Stimulated activated CD8-positive, alpha-beta memory T cell treated with anti-CD3 and anti-CD28 coated beads, Interleukin-15, amount 100 ng/mL, for 48 hours (primary cell): ENCODE measurements at regions not wholly inside any gene's neighbourhood (a gene's known extent, or its start where the extent isn't known, plus 50 kb on each side); places are given as distances from the start of the nearest gene placed in this dataset.
"Not testable (repeated sequence)": the region's sequence is repeated elsewhere in the genome, so short reads cannot be mapped to it uniquely, and the experiment has no call there.

Experiments
- DNase-seq, 2 donors: peaks; one replicate each; pipeline ENCODE4 v3.0.0-alpha.2; 2020; ENCODE audit warnings: low read depth in 2 of 2

GRCh38 chr18:47728921-47729320 is 201.5 kb downstream of the SMAD2 start:
- no peak for DNase-seq

DNA sequence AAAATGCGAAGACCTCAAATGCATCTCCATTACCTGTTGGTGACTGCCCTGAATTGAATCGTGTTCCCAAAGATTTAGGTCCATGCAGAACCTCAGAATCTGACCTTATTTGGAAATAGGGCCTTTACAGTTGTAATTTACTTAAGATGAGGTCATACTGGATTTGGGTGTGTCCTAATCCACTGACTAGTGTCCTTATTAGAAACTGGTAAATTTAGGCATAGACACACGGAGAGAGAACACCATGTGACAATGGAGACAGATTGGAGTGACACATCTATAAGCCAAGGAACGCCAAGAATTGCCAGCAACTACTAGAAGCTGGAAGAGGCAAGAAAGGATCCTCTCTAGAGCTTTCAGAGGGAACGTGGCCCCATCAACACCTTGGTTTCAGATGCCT is 203.1 kb downstream of the SMAD2 start:
- DNase-seq, result no peak

GRCh38 chr18:47726550-47726949 is 203.9 kb downstream of the SMAD2 start:
- no peak for DNase-seq

GRCh38 chr18:47725656-47726055 is 204.8 kb downstream of the SMAD2 start:
- no peak for DNase-seq

- no peak for DNase-seq
Observed at GRCh38 chr18:47724186-47724975, 206.1 kb downstream of the SMAD2 start.

GRCh38 chr18:47721876-47722275 is 208.6 kb downstream of the SMAD2 start:
- no peak for DNase-seq

DNA sequence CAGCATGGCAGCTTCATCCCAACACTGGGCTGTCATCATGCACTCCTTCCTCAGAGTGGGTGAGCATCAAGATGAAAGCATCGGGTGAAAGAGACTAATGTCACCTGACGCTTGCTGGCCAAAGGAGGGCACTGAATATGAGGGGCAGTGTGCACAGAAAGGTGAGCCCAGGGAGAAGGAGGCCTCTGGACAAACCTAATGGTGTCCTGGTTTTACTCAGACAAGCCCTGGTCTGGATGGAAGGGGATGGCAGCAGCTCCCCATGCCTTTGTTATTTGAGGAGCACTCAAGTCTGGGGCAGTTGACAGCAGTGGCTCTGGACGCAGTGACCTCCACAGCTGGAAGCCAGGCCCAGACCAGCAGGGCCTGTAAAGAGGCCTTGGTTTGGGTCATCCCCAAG is 209.7 kb downstream of the SMAD2 start:
- DNase-seq, result no peak

DNA sequence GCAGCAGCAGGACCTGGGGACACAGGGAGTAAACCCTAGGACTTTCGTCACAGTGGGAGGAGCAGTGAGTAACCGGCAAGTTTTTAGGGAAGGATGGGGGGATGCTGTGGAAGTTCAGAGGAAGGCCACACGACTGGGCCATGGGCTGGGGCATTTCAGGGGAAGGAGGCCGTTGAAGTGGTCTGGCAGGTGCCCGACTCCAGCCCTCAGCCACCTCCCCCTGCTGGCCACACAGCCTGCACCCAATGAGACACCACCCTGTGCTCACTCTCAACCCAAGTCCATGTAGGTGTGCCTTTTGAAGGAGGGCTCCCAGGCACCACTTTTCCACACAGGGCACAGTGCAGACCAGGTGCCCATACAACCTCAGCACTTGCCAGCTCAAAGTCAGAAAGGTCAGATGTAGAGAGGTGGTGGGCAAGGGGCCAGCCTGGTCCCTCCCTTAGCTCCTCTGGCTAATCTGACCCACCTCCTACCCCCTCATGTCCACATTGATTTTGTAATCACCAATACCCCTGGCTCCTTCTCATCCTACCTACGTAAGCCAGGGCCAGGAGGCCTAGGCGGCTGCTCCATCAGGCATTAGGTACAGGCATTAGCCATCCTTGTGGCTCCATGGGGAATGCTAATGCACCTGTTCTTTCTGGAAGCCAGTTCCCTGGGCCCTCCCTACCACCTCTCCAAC is 211.2 kb downstream of the SMAD2 start:
- DNase-seq, result no peak

DNA sequence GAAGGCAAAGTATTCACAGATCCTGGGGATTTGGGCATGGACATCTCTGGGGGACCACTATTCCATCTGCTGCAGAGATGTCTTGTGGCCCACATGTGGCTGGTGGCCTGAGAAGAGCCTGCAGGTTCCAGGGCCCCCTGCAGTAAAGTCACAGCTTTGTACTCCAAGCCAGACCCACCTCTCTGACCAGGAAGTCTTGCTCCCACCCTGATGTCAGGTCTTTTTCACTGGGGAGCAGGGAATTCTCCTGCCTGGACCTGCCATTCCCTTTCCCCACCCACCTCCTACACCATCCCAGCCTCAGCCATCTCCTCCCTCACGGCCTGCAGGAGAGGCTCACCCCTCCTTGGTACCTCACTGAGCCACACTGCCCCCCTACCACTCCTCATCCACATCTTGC is 211.8 kb downstream of the SMAD2 start:
- DNase-seq, result no peak

GRCh38 chr18:47717257-47717656 is 213.2 kb downstream of the SMAD2 start:
- DNase-seq, result no peak

DNA sequence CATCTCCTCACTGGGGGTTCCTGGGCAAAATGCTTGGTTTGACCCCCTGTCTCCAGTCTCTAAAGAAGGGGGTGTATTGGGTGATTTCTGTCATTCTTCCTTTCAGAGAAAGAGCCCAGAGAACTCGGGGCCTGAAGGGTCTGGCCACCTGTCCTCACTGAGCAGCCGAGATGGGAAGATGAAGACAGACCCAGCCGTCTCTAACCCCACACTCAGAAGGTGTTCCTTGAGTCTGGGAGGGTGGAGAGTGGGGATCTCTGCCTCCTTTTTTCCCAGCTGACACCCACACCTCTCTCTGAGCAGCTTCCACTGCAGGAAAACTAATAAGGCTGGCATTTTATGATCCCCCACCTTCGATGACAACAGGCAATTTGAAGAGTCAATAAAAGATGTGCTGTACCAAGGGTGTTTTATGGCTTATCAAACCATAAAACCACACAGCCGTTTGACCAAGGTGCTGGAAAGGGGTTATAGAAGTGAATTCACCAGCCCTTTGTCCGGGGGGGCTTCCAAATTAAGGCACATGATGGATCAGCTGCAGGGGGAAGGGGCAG is 213.8 kb downstream of the SMAD2 start:
- DNase-seq, result no peak

DNA sequence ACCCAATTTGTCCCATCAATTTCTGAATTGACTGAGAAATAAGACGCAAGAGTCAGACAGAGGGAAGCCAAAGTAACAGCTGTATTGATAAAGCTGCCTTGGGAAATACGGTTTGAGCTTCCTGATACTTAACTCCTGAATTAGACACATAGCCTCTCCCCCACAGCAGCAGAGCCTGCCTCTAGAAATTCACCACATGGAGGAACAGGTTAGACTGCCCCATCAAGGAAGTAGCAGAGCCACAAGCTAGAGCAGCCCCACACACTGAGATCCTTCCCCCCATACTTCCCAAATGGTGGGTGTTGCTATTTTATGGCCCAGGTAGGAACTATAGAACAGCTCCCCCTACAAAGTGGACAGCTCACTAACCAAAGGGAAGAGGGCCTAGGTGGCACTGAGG is 220.0 kb downstream of the SMAD2 start:
- no peak for DNase-seq

- no peak for DNase-seq
Observed at GRCh38 chr18:47709556-47709955, 220.9 kb downstream of the SMAD2 start.

DNA sequence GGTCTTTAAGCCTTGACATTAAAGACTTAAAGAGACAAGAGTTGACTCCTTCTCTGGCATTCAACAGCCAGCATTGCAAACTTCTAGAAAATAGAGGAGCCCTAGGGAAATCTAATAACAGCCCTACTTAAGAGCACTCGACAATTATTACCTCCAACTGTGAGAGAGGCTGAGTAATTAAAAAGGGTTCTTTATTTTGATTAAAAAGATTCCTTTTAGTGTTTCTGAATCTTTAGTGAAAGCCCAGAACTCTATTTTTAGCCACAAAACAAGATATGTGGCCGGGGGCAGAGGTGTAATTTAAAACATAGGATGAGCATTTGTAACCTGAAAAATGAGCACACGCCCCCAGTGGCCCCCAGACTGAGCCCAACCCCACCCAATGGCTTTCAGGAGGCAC is 222.3 kb downstream of the SMAD2 start:
- no peak for DNase-seq

- DNase-seq, result no peak
Observed at GRCh38 chr18:47701134-47701533, 229.3 kb downstream of the SMAD2 start.

- no peak for DNase-seq
Observed at GRCh38 chr18:47696870-47697269, 233.6 kb downstream of the SMAD2 start.

DNA sequence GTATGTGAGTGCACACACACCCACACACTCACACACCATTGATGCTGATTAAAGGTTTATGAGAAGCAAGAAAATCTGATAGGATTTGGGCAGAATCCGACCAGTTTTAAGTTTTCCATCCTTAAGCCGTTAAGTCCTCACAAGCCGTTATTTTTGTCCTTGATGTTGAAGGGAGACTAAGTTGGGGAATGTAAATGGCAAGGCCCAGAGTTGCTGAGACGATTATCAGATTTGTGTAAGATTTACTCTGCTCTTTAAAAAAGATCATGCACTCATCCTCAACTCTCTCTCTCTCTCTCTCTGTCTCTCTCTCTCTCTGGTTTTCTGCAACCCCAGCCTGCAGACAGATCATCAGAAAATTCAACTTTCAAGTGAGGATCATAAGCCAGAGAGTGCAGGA is 238.8 kb downstream of the SMAD2 start:
- DNase-seq, result no peak

DNA sequence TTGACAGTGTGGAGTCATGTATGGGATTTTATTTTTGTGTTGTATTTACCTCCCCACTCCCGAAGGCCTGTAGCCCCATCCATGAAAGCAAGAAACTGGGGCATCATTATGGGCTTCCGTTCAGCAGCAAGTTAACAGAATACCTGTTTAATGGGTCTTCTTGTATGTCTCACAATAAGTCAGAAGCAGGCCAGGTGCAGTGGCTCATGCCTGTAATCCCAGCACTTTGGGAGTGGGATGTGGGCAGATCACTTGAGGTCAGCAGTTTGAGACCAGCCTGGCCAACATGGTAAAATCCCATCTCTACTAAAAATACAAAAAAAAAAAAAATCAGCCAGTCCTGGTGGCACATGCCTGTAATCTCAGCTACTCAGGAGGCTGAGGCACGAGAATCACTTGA is 239.7 kb downstream of the SMAD2 start:
- DNase-seq, result not testable (repeated sequence)

GRCh38 chr18:47689371-47689770 is 241.1 kb downstream of the SMAD2 start:
- no peak for DNase-seq

DNA sequence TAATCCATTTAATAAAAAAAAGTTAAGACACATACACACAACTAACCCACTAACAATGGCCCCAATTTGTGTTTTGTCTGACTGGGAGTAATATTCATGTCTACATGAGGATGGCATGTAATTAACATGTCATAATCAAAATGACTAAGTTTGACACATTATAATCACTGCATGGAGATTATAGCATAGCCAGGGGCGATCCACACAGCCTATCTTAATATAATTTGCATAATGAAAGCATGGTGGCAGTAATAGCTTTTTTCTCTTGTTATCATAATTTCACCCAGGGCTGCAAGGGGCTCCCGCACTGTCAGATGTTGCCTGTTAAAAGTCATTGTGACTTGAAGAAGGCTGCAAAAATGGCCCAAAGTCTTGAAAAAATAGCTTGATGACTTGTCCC is 243.7 kb downstream of the SMAD2 start:
- no peak for DNase-seq

DNA sequence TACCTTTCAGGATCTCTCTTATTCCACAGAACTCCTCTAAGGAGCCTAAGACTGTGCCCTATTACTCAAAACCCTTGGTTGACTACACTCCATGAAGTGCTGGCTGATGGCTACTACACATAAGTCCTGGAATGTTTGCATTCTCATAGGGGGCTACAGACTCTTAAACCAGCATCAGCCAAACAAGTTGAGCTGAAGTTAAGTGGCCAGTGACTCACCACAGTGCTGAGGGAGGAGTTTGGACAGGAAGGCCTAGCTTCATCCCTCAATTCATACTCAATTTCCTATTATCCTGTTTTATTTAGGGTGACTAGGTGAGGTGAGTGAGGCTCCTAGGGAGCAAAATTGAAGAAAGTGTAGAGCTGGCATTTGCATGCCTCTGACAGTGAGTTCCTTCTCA is 246.7 kb downstream of the SMAD2 start:
- no peak for DNase-seq

DNA sequence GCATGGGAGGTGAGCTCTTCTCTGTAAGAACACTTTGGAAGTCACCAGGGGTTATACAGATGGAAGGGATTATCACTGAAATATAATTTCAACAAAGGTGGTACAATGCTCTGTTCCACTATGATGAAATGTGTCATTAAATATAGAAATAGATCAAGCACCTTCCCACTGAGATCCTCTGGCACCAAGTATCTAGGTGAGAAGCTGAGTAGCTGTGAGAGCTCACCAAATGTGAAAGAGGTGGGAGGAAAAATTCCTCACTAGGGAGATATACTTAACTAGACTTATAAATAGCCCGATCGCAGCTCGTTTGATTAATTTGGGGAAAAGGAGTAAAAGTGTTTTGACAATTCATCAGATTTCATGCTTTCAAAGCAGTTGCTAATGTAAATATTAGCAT is 247.6 kb downstream of the SMAD2 start:
- no peak for DNase-seq

GRCh38 chr18:47680488-47680887 is 250.0 kb downstream of the SMAD2 start:
- no peak for DNase-seq
